Mesothelial cell of epicardium (in vitro differentiated cells): ENCODE measurements at regions not wholly inside any gene's neighbourhood (a gene's known extent, or its start where the extent isn't known, plus 50 kb on each side); places are given as distances from the start of the nearest gene placed in this dataset.

Source experiments
- DNase-seq, 2 experiments: peaks; one replicate each; pipeline ENCODE4 v3.0.0; 2021; ENCODE audit warnings: low spot score in 2 of 2; ENCODE audit not compliant: unreplicated experiment in 2 of 2
- H3K27ac Mint-ChIP-seq: 2 replicates; pipeline ENCODE4 v1.8.0; 2021; ENCODE audit warnings: mixed read lengths
- H3K27me3 Mint-ChIP-seq: 2 replicates; pipeline ENCODE4 v1.8.0; 2021; ENCODE audit warnings: low read depth, mixed read lengths
- H3K36me3 Mint-ChIP-seq: 2 replicates; pipeline ENCODE4 v1.8.0; 2021; ENCODE audit warnings: mixed read lengths
- H3K4me1 Mint-ChIP-seq: 2 replicates; pipeline ENCODE4 v1.8.0; 2021; ENCODE audit warnings: mixed read lengths
- H3K4me3 Mint-ChIP-seq: 2 replicates; pipeline ENCODE4 v1.8.0; 2021; ENCODE audit warnings: mild to moderate bottlenecking, moderate library complexity, mixed read lengths
- H3K9me3 Mint-ChIP-seq: 2 replicates; pipeline ENCODE4 v1.8.0; 2021; ENCODE audit warnings: mixed read lengths
- TF ChIP-seq, protein P1 (sequence below): fragments of 200-600 bp; sonication (generic); IDR thresholded peaks from one replicate; pipeline ENCODE4 v1.5.0; 2021; ENCODE audit warnings: antibody characterized with exemption; ENCODE audit not compliant: unreplicated experiment

GRCh38 chr1:29520571-29521437 lies 284.5 kb downstream of the PTPRU start:
- peak; percentile 3 to 22 for DNase-seq
- no peak overlapping the region for H3K4me3 Mint-ChIP-seq
- H3K27me3 Mint-ChIP-seq: peaks cover 71% of the 10 kb centered on the region
- H3K9me3 Mint-ChIP-seq: no peaks in the 10 kb centered on the region
- H3K4me1 Mint-ChIP-seq: no peaks in the 10 kb centered on the region
- H3K27ac Mint-ChIP-seq: no peak overlapping the region
- H3K36me3 Mint-ChIP-seq: no peaks in the 10 kb centered on the region
- TF ChIP-seq, protein P1, sequence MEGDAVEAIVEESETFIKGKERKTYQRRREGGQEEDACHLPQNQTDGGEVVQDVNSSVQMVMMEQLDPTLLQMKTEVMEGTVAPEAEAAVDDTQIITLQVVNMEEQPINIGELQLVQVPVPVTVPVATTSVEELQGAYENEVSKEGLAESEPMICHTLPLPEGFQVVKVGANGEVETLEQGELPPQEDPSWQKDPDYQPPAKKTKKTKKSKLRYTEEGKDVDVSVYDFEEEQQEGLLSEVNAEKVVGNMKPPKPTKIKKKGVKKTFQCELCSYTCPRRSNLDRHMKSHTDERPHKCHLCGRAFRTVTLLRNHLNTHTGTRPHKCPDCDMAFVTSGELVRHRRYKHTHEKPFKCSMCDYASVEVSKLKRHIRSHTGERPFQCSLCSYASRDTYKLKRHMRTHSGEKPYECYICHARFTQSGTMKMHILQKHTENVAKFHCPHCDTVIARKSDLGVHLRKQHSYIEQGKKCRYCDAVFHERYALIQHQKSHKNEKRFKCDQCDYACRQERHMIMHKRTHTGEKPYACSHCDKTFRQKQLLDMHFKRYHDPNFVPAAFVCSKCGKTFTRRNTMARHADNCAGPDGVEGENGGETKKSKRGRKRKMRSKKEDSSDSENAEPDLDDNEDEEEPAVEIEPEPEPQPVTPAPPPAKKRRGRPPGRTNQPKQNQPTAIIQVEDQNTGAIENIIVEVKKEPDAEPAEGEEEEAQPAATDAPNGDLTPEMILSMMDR: no peak

DNA sequence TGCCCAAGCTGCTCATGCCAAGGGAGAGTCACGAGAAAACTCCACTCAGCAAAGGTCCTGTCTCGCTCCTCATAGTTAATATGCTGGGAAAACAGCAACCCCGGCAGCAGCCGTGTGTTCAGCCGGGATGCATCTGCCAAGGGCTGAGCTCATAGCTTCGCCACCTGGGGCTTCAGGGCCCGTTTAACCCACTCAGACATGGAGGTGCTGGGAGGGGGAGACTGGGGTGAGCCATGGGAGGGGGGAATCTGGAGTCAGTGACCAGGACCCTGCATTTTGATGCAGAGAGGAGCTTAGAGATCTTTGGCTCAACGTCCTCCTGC lies 283.4 kb downstream of the PTPRU start:
- Mint-ChIP-seq H3K9me3 (no peaks in the 10 kb centered on the region), H3K27ac (no peak overlapping the region), H3K27me3 (peaks cover 70% of the 10 kb centered on the region), H3K36me3 (no peaks in the 10 kb centered on the region), H3K4me1 (no peaks in the 10 kb centered on the region), H3K4me3 (no peak overlapping the region)
- TF ChIP-seq, protein P1: no peak
- no peak for DNase-seq

DNA sequence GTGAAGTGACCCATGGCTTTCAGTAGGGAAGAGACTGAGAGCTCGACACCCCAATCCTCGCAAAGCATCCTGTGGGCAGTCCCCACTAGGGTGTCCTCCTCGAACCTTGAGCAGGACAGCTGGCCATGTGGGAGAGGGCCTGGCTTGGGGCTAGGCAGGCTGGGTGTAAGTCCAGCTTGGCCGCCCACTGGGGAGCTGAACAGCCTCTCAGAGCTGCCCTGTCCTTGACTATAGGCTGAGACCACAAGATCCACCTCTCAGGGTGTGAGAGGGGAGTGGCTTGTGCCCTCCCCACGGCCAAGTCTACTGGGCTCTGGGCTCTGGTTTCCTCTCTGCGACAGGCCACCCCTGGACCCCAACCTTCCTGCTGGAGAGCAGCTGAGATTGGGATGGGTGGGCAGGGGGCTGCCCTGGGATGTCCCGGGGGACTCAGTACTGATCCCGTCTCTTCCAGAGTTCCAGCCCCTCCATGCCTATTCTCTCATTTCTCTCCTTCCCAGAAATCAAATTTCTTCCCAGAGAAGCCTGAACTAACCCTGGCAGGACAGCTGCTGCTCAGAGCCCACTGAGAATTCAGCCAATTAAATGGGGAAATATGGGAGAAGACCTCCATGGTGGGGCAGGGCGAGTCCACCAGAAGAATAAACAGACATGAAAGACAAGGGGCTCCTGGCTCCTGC lies 282.9 kb downstream of the PTPRU start:
- no peaks in the 10 kb centered on the region for H3K9me3 Mint-ChIP-seq
- H3K4me3 Mint-ChIP-seq: no peak overlapping the region
- peaks cover 71% of the 10 kb centered on the region for H3K27me3 Mint-ChIP-seq
- H3K36me3 Mint-ChIP-seq: no peaks in the 10 kb centered on the region
- no peak overlapping the region for H3K27ac Mint-ChIP-seq
- TF ChIP-seq, protein P1: no peak
- DNase-seq: peak in 1 of 2 experiments; percentile 35
- no peaks in the 10 kb centered on the region for H3K4me1 Mint-ChIP-seq

GRCh38 chr1:29518183-29518835 lies 282.0 kb downstream of the PTPRU start:
- no peak overlapping the region for H3K27ac Mint-ChIP-seq
- no peak overlapping the region for H3K4me3 Mint-ChIP-seq
- TF ChIP-seq, protein P1: no peak
- H3K36me3 Mint-ChIP-seq: no peaks in the 10 kb centered on the region
- H3K4me1 Mint-ChIP-seq: no peaks in the 10 kb centered on the region
- H3K27me3 Mint-ChIP-seq: peaks cover 62% of the 10 kb centered on the region
- no peaks in the 10 kb centered on the region for H3K9me3 Mint-ChIP-seq
- DNase-seq: no peak

DNA sequence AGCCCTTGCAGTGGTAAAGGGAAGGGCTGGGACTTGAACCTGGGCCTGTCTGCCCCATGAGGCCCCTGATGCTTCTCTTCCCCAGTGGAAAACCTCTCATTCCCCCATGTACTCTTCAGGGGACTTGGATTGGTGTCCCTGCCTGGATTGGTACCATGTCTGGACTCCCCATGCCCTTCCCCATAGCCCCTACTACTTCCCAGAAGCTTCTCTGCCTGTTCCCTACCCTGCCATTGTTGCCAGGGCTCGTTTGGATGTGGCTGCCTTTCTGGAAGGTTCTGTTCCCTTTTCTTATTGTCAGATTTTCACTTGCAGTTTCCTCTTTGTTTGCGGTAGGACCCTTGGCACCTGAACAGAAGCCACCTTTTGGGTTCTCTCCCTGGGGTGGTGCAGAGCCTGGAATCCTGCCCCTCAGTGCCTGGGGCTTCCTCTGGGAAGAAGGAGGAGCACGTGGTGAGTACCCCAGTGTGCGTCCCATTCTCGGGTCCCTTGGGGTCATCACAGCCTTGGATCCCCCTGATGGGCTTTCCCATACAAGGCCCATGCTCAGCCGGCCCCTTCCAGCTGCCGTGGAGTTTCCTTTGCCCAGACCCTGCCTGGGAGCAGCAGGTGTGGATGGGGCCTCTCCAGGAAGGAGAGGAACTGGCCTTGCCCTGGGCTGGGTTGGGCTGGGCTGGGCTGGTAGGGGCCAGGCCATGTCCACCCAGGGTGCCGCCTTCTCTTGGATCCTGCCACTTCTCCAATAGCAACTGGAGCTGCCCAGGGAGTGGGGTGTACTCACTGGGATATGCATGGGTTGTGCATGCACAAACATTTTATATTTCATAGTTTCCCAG lies 281.1 kb downstream of the PTPRU start:
- no peak overlapping the region for H3K27ac Mint-ChIP-seq
- peak in 1 of 2 experiments; percentile 31 for DNase-seq
- no peaks in the 10 kb centered on the region for H3K9me3 Mint-ChIP-seq
- H3K36me3 Mint-ChIP-seq: no peaks in the 10 kb centered on the region
- no peaks in the 10 kb centered on the region for H3K4me1 Mint-ChIP-seq
- TF ChIP-seq, protein P1: no peak
- H3K4me3 Mint-ChIP-seq: no peak overlapping the region
- peaks cover 59% of the 10 kb centered on the region for H3K27me3 Mint-ChIP-seq
